ENCODE measurements at regions not wholly inside any gene's neighbourhood (a gene's known extent, or its start where the extent isn't known, plus 50 kb on each side); places are given as distances from the start of the nearest gene placed in this dataset.
A peak's percentile ranks its signal among the peaks of the same experiment; 100 is the strongest.

DNA sequence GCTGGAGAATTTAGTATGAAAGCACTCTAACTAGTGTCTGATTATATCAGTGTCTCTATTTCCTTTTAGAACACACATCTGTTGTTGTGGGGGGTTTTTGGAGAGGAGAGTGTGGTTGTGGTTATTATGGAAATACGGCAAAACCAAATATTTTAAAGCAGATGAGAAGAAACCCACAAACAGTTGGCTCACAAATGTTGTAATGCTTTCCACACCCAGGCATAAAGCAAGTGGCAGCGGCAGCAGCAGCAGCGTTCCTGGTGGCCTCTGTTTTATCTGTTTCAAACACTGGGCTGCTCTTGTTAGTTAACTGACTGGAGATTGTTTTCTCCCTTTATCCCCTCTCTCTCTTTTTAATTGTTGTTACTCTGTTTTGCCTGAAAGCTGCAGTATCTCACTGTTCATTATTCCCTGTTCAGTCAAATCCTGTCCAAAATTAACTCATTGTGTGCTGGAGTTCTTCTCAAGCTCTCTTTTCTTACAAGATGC, 1045.5 kb upstream of the NR2F2 start:
- Mint-ChIP-seq H3K36me3 (ENCODE audit: low read depth) (peaks cover 5% of the 10 kb centered on the region), H3K4me1 (ENCODE audit: low read depth) (peaks cover 67% of the 10 kb centered on the region), H3K27me3 (ENCODE audit: low read depth) (peaks cover 52% of the 10 kb centered on the region), H3K4me3 (peak overlapping the region; percentile 37), H3K9me3 (no peaks in the 10 kb centered on the region), H3K27ac (peak overlapping the region; percentile 75)
- peak; percentile 60 for DNase-seq (ENCODE audit: low spot score)

DNA sequence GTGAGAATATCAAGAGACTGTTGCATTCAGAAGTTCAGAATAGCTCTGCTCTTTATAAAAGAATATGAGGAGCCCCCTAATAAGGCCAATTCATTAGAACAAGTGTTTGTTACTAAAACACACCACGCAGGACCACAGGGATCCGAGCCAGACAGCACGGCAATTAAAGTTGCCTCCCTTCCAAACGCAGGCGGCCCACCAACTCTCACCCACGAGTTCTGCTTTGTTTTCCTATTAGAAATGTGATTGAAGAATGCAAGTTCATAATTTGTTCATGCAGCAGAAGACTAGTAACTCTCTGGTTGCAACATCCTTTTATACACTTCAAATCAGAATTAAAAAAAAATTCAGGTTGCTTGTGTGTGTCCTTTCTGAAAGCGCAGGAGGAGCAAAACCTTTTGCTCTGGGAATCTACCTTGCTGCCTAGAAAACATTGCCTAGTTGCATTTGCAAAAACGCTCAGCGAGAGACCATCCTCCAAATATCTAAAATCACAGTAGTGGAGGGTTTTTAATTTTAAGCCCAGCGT, 1044.1 kb upstream of the NR2F2 start:
- Mint-ChIP-seq H3K36me3 (ENCODE audit: low read depth) (peaks cover 5% of the 10 kb centered on the region), H3K27ac (peak overlapping the region; percentile 31), H3K4me3 (no peak overlapping the region), H3K9me3 (no peaks in the 10 kb centered on the region), H3K27me3 (ENCODE audit: low read depth) (peaks cover 45% of the 10 kb centered on the region), H3K4me1 (ENCODE audit: low read depth) (peaks cover 64% of the 10 kb centered on the region)
- DNase-seq (ENCODE audit: low spot score) = no peak

DNA sequence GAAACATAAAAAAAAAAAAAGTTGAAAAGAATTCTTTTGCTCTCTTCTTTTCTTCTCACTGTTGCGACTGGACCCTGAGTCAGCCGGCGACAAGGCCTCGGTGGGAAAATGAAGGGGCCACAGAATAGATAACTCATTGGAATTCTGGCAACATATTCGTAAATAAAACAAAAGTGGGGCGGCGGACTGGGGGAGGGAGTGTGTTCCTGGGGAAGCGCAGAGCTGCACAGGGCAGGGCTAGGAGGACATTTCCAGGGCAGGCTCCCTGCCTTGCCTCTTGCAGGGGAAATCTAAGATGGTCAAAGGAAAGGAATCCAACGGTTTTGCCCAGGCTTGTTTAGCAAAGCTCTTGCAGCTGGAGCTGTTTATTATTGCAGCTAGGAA, 1042.8 kb upstream of the NR2F2 start:
- no peak overlapping the region for H3K4me3 Mint-ChIP-seq
- H3K4me1 Mint-ChIP-seq (ENCODE audit: low read depth) = peaks cover 63% of the 10 kb centered on the region
- H3K27me3 Mint-ChIP-seq (ENCODE audit: low read depth) = peaks cover 45% of the 10 kb centered on the region
- no peaks in the 10 kb centered on the region for H3K9me3 Mint-ChIP-seq
- no peak overlapping the region for H3K27ac Mint-ChIP-seq
- DNase-seq (ENCODE audit: low spot score) = no peak
- H3K36me3 Mint-ChIP-seq (ENCODE audit: low read depth) = peaks cover 5% of the 10 kb centered on the region

DNA sequence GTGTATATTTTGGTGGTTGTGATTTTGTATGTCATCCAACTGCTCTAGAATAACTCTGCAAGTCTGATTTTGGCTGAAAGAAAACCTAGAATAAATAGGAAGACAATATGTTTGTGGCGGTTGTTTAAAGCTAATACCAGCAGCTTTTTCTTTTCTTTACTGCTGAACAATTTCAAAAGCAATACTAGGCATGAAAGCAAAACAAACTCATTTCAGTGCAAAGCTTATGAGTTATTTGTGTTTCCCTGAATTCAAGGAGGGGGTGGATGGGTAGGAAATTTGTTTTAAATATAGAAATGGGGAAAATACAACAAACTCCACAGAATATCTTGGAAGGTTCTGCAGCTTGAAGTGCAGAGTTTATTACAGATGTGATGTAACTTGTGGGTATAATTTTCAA, 1041.9 kb upstream of the NR2F2 start:
- H3K27ac Mint-ChIP-seq = no peak overlapping the region
- no peaks in the 10 kb centered on the region for H3K9me3 Mint-ChIP-seq
- peaks cover 45% of the 10 kb centered on the region for H3K27me3 Mint-ChIP-seq (ENCODE audit: low read depth)
- DNase-seq (ENCODE audit: low spot score) = no peak
- peaks cover 57% of the 10 kb centered on the region for H3K4me1 Mint-ChIP-seq (ENCODE audit: low read depth)
- peaks cover 2% of the 10 kb centered on the region for H3K36me3 Mint-ChIP-seq (ENCODE audit: low read depth)
- H3K4me3 Mint-ChIP-seq = no peak overlapping the region

DNA sequence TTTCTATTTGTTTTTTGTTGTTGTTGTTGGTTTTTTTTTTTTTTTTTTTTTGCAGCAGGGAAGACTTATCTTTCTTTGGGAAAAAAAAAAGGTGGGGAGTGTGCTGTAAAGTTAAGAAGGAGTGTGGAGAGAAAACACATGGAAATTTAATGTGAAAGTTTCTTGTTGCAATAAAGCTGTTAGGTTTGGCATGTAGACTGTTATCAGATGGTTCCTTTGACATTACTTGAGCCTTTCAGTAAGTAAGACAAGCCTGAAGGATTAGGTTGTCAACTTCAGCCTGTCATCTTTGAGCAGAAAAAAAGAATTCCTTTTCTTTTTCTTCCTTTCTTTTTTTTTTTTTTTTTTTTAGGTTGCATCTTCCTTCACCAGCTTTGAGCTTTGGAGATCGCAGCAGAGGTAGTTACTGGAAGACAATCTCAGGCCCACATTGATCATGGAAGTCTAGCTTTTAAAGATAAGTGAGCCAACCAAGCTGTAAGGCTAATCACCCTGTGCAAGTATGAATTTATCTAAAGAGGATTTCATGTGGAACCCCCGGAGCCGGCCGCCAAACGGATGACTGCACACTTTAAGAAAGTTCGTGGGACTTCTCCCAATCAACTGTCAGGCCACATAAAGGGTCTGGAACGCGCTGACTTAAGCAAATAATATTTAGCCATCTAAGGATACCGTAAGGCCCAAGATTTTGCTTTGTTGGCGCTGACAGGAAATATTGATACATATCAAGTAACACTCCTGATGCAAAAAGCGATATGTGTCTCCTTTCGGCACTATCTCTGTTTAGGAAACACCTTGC, 1040.1 kb upstream of the NR2F2 start:
- H3K4me3 Mint-ChIP-seq = no peak overlapping the region
- no peaks in the 10 kb centered on the region for H3K9me3 Mint-ChIP-seq
- peaks cover 56% of the 10 kb centered on the region for H3K27me3 Mint-ChIP-seq (ENCODE audit: low read depth)
- no peak for DNase-seq (ENCODE audit: low spot score)
- peaks cover 42% of the 10 kb centered on the region for H3K4me1 Mint-ChIP-seq (ENCODE audit: low read depth)
- H3K27ac Mint-ChIP-seq = no peak overlapping the region
- H3K36me3 Mint-ChIP-seq (ENCODE audit: low read depth) = peaks cover 2% of the 10 kb centered on the region

DNA sequence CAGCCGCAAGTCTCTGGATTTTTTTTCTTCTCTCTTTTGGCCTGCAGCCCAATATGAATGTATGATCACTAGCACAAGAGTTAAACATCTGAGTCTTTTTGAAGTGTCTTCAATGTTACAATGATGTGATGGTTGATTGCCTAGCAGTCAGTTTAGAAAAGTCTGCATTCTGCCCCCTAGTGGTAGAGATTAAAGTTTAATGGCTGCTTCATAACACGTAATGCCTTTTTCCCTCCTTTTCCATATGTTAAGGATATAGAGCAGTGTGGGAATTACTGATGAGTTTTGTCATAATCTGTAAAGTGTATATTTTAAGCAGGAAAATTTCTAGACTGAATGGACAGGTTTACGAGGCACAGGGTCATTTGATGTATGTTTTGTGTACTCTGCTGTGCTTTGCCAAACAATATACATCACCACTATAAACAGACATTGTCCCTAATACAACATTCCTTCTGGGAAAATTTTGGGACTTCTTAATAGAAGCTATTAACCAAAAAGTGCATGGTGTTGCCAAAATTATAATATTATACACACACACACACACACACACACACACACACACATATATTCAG, 1038.5 kb upstream of the NR2F2 start:
- H3K36me3 Mint-ChIP-seq (ENCODE audit: low read depth) = no peaks in the 10 kb centered on the region
- no peak for DNase-seq (ENCODE audit: low spot score)
- H3K4me3 Mint-ChIP-seq = no peak overlapping the region
- H3K9me3 Mint-ChIP-seq = no peaks in the 10 kb centered on the region
- H3K27me3 Mint-ChIP-seq (ENCODE audit: low read depth) = peaks cover 68% of the 10 kb centered on the region
- H3K27ac Mint-ChIP-seq = no peak overlapping the region
- H3K4me1 Mint-ChIP-seq (ENCODE audit: low read depth) = peaks cover 27% of the 10 kb centered on the region

DNA sequence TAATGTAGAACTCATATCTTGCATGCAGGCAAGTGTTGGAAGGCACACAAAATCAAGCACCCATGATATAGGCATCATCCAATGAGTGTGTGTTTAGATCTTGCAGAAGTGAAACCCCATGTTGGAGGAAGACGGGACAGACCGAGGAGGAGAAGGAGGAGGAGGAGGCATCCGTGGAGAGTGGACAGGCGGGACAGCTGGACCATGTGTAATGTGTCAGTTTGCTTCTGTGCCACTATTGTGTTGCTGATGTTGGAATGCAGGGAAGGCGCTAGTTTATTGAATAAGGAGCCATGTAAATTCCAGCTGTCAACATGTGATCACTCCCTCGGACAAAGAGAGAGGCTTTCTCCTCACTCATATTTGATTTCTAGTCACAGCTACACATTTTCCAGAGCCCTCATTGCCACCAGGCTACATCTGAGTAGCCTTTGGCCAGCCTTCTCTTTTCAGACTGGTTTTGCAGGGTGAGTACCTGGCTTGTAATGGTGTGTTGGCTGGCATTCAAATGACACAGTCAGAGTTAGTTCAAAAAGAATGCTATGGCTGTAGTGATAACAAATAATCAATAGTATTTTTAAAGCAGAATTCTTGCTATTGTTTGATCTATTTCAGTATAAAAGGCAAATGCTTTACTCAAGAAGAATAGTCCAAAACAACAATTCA, 1037.6 kb upstream of the NR2F2 start:
- Mint-ChIP-seq H3K36me3 (ENCODE audit: low read depth) (no peaks in the 10 kb centered on the region), H3K27ac (no peak overlapping the region), H3K9me3 (no peaks in the 10 kb centered on the region), H3K4me1 (ENCODE audit: low read depth) (peaks cover 25% of the 10 kb centered on the region), H3K27me3 (ENCODE audit: low read depth) (peaks cover 73% of the 10 kb centered on the region), H3K4me3 (no peak overlapping the region)
- DNase-seq (ENCODE audit: low spot score) = no peak

DNA sequence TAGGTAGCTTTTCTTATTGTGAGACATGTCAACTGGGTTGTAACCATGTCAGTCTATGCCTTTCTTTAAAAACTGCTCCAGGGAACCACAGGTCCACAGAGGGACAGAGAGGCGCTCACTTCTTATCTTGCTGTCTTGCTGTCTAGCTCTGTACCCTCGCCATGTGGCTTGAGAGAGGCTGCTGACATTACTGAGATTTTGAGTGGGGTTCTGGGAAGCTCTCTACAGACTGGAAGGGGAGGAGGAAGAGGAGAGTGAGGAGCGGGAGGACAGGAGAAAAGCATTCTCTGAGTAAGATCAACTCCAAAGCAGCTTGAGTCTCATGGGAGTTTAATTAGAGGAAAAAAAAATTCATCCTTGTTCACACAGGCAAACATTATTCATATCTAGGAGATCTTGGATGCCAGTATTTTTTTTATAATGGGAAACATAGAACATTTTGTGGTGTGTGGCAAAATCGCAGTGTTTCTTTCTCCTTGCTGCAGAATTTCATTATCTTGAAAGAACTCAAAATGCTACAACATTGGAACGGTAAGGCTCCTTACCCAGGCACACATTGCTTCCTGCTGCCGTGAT, 1037.0 kb upstream of the NR2F2 start:
- Mint-ChIP-seq H3K36me3 (ENCODE audit: low read depth) (no peaks in the 10 kb centered on the region), H3K27me3 (ENCODE audit: low read depth) (peaks cover 68% of the 10 kb centered on the region), H3K27ac (no peak overlapping the region), H3K4me3 (no peak overlapping the region), H3K4me1 (ENCODE audit: low read depth) (peaks cover 25% of the 10 kb centered on the region), H3K9me3 (no peaks in the 10 kb centered on the region)
- no peak for DNase-seq (ENCODE audit: low spot score)

DNA sequence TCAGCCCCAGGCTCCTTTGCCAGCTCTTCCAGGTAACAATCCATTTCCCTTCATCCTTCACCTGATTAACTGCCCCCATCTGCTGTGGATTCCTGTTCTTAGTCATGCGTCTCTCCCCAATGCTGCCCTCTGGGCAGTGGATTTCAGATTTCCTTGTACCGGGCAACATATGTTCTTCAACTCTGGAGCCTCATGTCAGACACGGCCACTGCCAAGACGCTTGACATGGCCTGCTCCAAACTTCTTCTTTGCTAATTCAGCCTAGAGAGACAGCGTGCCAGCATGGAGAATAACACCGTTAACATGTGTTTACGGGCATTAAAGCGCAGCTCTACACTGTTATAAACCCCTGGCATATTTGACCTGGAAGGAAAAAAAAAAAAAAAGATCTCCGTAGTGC, 1035.1 kb upstream of the NR2F2 start:
- DNase-seq (ENCODE audit: low spot score) = no peak
- Mint-ChIP-seq H3K27ac (no peak overlapping the region), H3K36me3 (ENCODE audit: low read depth) (no peaks in the 10 kb centered on the region), H3K9me3 (no peaks in the 10 kb centered on the region), H3K4me1 (ENCODE audit: low read depth) (peaks cover 21% of the 10 kb centered on the region), H3K27me3 (ENCODE audit: low read depth) (peaks cover 56% of the 10 kb centered on the region), H3K4me3 (no peak overlapping the region)

DNA sequence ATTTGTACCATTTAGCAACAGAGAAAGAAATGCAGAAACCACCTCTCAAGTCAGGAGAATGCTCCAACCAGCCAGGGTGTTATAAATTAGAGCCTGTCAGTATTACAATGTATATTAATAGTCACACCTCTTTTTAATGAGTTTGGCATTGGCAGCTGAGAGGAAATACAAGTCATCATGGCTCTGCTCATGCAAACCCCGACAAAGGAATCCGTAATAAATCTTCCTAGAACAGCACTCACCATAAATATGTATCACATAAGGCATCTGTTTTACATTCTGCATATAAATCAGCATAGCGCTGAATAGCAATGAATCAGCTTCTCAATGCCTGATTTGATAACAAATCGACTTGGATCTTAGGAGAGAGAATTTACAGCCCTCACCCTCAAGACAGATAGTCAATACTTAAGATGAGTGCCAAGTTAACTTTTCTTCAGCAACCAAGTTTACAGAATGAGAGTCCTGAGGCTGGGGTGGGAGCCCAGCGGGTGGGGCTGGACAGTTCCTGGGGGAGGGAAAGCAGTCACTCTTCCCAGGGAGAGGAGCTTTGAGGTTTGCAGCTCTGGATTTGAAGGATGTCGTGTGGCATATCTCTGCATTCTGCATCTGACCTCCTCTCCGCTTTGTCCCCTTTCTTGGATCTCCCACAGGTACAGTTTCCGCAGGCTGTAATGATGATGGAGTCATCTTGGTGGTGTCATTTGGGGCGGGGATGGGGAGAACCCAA, 1034.4 kb upstream of the NR2F2 start:
- H3K4me1 Mint-ChIP-seq (ENCODE audit: low read depth) = peaks cover 26% of the 10 kb centered on the region
- no peak overlapping the region for H3K4me3 Mint-ChIP-seq
- no peak for DNase-seq (ENCODE audit: low spot score)
- no peaks in the 10 kb centered on the region for H3K9me3 Mint-ChIP-seq
- H3K27ac Mint-ChIP-seq = no peak overlapping the region
- H3K36me3 Mint-ChIP-seq (ENCODE audit: low read depth) = peaks cover 2% of the 10 kb centered on the region
- H3K27me3 Mint-ChIP-seq (ENCODE audit: low read depth) = peaks cover 55% of the 10 kb centered on the region

DNA sequence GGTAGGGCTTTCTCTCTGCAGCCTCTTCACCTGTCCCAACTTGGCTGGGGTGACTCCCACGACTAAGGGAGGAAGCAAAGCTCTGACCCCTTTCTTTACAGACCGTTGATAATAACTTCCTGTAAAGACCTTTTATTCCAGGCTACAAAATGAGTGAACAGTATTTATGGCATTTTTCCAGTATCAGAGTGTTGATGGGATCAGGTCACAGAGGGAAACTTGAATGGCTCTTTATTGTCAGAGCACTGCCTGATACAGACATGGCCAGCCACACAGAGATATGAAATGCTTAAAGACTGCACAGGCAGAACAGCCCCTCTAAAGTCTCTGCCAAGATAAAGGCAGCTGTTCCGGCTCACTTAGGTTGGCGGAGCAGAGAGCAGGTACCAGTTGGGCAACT, 1033.9 kb upstream of the NR2F2 start:
- no peak overlapping the region for H3K4me3 Mint-ChIP-seq
- peaks cover 30% of the 10 kb centered on the region for H3K4me1 Mint-ChIP-seq (ENCODE audit: low read depth)
- peaks cover 58% of the 10 kb centered on the region for H3K27me3 Mint-ChIP-seq (ENCODE audit: low read depth)
- H3K36me3 Mint-ChIP-seq (ENCODE audit: low read depth) = peaks cover 3% of the 10 kb centered on the region
- peaks cover 5% of the 10 kb centered on the region for H3K9me3 Mint-ChIP-seq
- H3K27ac Mint-ChIP-seq = no peak overlapping the region
- DNase-seq (ENCODE audit: low spot score) = no peak

DNA sequence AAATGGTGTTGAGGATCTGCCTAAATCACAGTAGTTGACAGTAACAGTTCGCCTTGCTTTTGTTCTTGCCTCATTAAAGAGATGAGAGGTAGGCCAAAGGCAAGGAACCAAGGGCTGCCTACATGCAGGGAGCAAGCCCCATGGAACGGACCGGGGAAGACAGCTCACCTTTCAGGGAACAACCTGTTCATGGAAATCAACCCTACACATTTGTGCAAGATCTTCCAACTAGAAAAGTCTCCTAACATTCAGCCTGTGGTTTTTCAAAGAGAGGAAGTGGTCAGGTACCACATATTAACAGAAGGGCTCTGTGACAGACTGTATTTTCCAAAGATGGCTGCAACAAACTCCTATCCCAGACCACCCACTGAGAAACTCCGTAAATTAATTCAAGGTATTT, 1031.8 kb upstream of the NR2F2 start:
- Mint-ChIP-seq H3K36me3 (ENCODE audit: low read depth) (peaks cover 3% of the 10 kb centered on the region), H3K4me3 (peak overlapping the region; percentile 77), H3K27me3 (ENCODE audit: low read depth) (peaks cover 47% of the 10 kb centered on the region)

DNA sequence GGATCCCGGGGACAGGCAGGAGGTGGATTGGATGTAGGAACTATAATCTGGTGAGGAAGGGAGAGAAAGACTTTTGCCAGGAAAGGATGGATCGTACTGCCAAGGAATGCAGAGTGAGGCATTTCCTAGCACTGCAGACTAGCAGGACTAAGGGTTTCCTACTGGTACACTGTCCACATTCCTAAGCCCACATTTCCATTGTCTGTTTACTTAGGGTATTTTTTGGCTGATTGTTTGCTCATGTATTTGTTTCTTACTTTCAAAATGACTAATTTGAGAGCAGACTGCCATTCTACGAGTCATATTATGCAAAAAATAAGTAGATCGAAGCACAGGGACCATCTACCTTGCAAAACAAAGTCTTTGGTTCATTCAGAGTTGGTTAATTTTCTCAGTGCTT, 1029.5 kb upstream of the NR2F2 start:
- Mint-ChIP-seq H3K27me3 (ENCODE audit: low read depth) (peaks cover 51% of the 10 kb centered on the region), H3K4me3 (no peak overlapping the region), H3K9me3 (peaks cover 5% of the 10 kb centered on the region), H3K27ac (no peak overlapping the region), H3K4me1 (ENCODE audit: low read depth) (peaks cover 48% of the 10 kb centered on the region), H3K36me3 (ENCODE audit: low read depth) (peaks cover 3% of the 10 kb centered on the region)
- no peak for DNase-seq (ENCODE audit: low spot score)

More for the DNA sequence above, 1031.8 kb upstream of the NR2F2 start:
- no peak for DNase-seq (ENCODE audit: low spot score)
- H3K27ac Mint-ChIP-seq = peak overlapping the region; percentile 24
- H3K4me1 Mint-ChIP-seq (ENCODE audit: low read depth) = peaks cover 34% of the 10 kb centered on the region
- H3K9me3 Mint-ChIP-seq = peaks cover 5% of the 10 kb centered on the region
